Lung (tissue), 11 donors: ENCODE measurements at regions not wholly inside any gene's neighbourhood (a gene's known extent, or its start where the extent isn't known, plus 50 kb on each side); places are given as distances from the start of the nearest gene placed in this dataset.

ENCODE experiments used
- ATAC-seq: fragments of 200-7000 bp; cut with Tn5 transposase; one replicate; pipeline ENCODE4 v1.9.1; 2020; ENCODE audit warnings: moderate number of reproducible peaks; ENCODE audit not compliant: insufficient read depth, low FRiP score
- DNase-seq, 3 donors: peaks; one replicate each; pipeline ENCODE4 v3.0.0-alpha.2; 2013 to 2017
- H3K27ac ChIP-seq, 2 donors: one replicate each; pipeline ENCODE4 v1.5.1; 2013; ENCODE audit warnings: mild to moderate bottlenecking in 2 of 2, moderate library complexity in 2 of 2, control low read depth in 1 of 2, inconsistent platforms in 1 of 2, low read depth in 1 of 2, low read length in 1 of 2
- H3K27me3 ChIP-seq, 3 donors: one replicate each; pipeline ENCODE4 v1.5.1; 2013; ENCODE audit warnings: low read length in 2 of 3; ENCODE audit not compliant: control insufficient read depth in 3 of 3, insufficient read depth in 3 of 3
- H3K36me3 ChIP-seq, 4 donors: one replicate each; pipeline ENCODE4 v1.5.1; 2013; ENCODE audit warnings: low read length in 4 of 4, mild to moderate bottlenecking in 1 of 4, moderate library complexity in 1 of 4; ENCODE audit not compliant: control insufficient read depth in 4 of 4, insufficient read depth in 4 of 4
- H3K4me1 ChIP-seq, 5 donors: one replicate each; pipeline ENCODE4 v1.5.1; 2013; ENCODE audit warnings: low read length in 5 of 5, mild to moderate bottlenecking in 2 of 5, moderate library complexity in 1 of 5; ENCODE audit not compliant: control insufficient read depth in 5 of 5, insufficient read depth in 5 of 5
- H3K4me3 ChIP-seq: one replicate; pipeline ENCODE4 v1.5.1; 2013; ENCODE audit warnings: mild to moderate bottlenecking, control low read depth, moderate library complexity
- H3K9ac ChIP-seq, 2 donors: one replicate each; pipeline ENCODE4 v1.5.1; 2013; ENCODE audit warnings: low read length in 2 of 2, control low read depth in 1 of 2; ENCODE audit not compliant: insufficient read depth in 1 of 2
- H3K9me3 ChIP-seq, 4 donors: one replicate each; pipeline ENCODE4 v1.5.1; 2013; ENCODE audit warnings: low read length in 3 of 4, mild to moderate bottlenecking in 1 of 4, moderate library complexity in 1 of 4; ENCODE audit not compliant: control insufficient read depth in 4 of 4, insufficient read depth in 3 of 4
- WGBS, 2 donors: extraction: QIAGEN DNeasy Blood & Tissue Kit; methylation state at CpG; one replicate each; pipeline ENCODE4 v1.1.7; 2013; 5-methylcytosine and 5-hydroxymethylcytosine counted together
- TF ChIP-seq, protein P1 (sequence below): IDR thresholded peaks from 2 replicates; pipeline ENCODE4 v1.5.1; 2012; ENCODE audit warnings: mild to moderate bottlenecking; ENCODE audit errors: control extremely low read depth, extremely low read depth
- donor health status: control.
- donor health status: control.
- donor health status: Bipolar disorder and iron deficiency.
- donor health status: healthy.
- donor health status: DM: yes; HTN: yes; CAD: no.

DNA sequence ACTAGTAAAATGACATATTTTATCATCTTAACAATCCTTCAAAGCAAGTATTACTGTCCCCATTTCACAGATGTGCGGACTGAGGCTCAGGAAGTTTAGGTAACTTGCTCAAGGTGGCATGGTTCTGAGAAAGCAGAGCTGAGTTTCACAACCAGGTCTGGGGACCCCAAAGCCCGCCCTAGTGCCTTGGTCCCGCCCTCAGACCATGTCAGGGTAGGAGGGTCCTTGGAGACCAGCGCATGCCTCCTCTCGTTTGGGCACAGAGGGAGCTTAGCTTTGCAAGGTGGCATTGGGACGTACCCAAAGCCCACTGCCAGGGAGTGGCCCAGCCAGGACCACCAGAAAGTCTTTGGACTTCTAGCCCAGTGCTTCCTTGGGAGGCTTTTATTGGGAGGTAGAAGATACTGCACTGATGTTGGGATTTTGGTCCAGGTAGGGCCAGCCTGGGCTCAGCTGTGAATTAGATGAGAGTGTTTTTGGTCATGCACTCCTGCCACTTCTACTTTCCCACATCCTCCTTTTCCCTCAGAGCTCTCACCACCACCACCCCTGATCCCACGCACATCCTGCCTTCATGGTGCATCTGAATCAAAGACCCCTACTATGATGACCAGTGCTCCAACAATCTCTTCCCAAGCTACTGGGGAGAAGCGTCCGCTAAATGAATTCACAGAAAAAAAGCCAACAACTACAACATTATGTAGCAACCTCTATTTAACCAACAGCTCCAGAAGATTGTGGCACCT lies 307.9 kb downstream of the TLE3 start:
- whole genome bisulfite sequencing, 2 donors, result 89 to 94% methylated on average over 9 of the region's 9 CpGs
- TF ChIP-seq, protein P1, sequence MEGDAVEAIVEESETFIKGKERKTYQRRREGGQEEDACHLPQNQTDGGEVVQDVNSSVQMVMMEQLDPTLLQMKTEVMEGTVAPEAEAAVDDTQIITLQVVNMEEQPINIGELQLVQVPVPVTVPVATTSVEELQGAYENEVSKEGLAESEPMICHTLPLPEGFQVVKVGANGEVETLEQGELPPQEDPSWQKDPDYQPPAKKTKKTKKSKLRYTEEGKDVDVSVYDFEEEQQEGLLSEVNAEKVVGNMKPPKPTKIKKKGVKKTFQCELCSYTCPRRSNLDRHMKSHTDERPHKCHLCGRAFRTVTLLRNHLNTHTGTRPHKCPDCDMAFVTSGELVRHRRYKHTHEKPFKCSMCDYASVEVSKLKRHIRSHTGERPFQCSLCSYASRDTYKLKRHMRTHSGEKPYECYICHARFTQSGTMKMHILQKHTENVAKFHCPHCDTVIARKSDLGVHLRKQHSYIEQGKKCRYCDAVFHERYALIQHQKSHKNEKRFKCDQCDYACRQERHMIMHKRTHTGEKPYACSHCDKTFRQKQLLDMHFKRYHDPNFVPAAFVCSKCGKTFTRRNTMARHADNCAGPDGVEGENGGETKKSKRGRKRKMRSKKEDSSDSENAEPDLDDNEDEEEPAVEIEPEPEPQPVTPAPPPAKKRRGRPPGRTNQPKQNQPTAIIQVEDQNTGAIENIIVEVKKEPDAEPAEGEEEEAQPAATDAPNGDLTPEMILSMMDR, result no peak
- ATAC-seq (no peak), DNase-seq (no peak)
- Histone ChIP-seq H3K4me1 (peaks cover 0 to 8% (median 0%) of the 10 kb centered on the region in 5 donors), H3K9ac (no peak overlapping the region), H3K27me3 (no peaks in the 10 kb centered on the region), H3K9me3 (peaks cover 0 to 12% (median 6%) of the 10 kb centered on the region in 4 donors), H3K4me3 (no peak overlapping the region), H3K36me3 (no peaks in the 10 kb centered on the region), H3K27ac (no peak overlapping the region)

DNA sequence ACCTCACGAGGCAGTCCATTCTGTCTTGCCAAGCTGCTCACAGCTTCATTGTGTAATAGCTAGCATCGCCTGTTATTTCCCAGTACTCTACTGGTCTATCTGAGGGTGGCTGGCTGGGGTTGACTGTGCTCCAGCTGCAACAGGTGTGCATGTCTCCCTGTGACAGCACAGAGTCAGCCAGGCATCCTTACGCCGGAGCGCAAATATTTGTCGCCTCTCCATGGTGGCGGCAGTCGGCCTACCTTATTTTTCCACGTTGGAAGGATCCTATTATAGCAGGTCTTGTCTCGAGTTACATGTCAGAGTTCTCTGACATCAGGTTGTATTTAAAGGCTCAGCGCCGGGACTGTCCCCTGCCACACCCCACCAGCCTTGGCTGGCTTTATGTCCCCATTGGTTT lies 307.1 kb downstream of the TLE3 start:
- TF ChIP-seq, protein P1, result no peak
- Histone ChIP-seq H3K4me3 (no peak overlapping the region), H3K27me3 (no peaks in the 10 kb centered on the region), H3K9me3 (peaks cover 0 to 12% (median 6%) of the 10 kb centered on the region in 4 donors), H3K36me3 (no peaks in the 10 kb centered on the region), H3K9ac (no peak overlapping the region), H3K27ac (no peak overlapping the region), H3K4me1 (peaks cover 0 to 8% (median 0%) of the 10 kb centered on the region in 5 donors)
- DNase-seq (no peak), ATAC-seq (no peak)
- 89 to 95% methylated on average over 12 of the region's 12 CpGs for WGBS, 2 donors

- Histone ChIP-seq H3K27me3 (no peaks in the 10 kb centered on the region), H3K36me3 (no peaks in the 10 kb centered on the region), H3K27ac (no peak overlapping the region), H3K4me1 (peaks cover 0 to 8% (median 0%) of the 10 kb centered on the region in 5 donors), H3K9ac (no peak overlapping the region), H3K4me3 (no peak overlapping the region), H3K9me3 (peaks cover 0 to 9% (median 6%) of the 10 kb centered on the region in 4 donors)
- TF ChIP-seq, protein P1, result no peak
- ATAC-seq (no peak), DNase-seq (no peak)
- 95% methylated on average over 4 of the region's 4 CpGs for WGBS, 2 donors
These were observed 304.9 kb downstream of the TLE3 start for GRCh38 chr15:69792823-69793222.
